Astrocyte (in vitro differentiated cells and primary cell): ENCODE measurements at regions not wholly inside any gene's neighbourhood (a gene's known extent, or its start where the extent isn't known, plus 50 kb on each side); places are given as distances from the start of the nearest gene placed in this dataset.

ENCODE experiments used
- EZH2 ChIP-seq: IDR thresholded peaks from 2 replicates; pipeline ENCODE4 v1.6.1; 2012; ENCODE audit warnings: mild to moderate bottlenecking, low read length, inconsistent platforms; ENCODE audit not compliant: insufficient read depth
- TF ChIP-seq, protein P1 (sequence below): IDR thresholded peaks from 2 replicates; pipeline ENCODE4 v1.5.1; 2011; ENCODE audit warnings: low read depth, mild to moderate bottlenecking, inconsistent platforms, low read length, moderate library complexity; ENCODE audit not compliant: insufficient read depth

DNA sequence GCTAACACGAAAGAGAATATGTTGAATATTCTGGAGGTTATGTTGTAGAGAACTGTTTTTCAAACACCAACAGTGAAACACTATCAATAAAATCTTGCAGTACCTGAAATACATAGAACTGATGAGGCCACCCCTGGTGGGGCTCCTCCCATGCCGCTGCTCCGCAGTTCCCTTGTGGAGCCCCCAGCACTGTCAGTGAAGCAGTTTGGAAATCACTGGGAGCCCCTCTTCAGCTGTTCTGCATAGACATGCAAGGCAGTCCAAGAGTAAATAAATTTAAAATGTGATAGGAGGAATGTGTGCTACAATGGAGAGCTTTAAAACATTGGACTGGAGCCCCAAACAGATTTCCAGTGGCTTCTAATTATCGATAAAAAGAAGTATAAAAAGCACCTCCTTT, 189.4 kb downstream of the FNDC1 start:
- TF ChIP-seq, protein P1, sequence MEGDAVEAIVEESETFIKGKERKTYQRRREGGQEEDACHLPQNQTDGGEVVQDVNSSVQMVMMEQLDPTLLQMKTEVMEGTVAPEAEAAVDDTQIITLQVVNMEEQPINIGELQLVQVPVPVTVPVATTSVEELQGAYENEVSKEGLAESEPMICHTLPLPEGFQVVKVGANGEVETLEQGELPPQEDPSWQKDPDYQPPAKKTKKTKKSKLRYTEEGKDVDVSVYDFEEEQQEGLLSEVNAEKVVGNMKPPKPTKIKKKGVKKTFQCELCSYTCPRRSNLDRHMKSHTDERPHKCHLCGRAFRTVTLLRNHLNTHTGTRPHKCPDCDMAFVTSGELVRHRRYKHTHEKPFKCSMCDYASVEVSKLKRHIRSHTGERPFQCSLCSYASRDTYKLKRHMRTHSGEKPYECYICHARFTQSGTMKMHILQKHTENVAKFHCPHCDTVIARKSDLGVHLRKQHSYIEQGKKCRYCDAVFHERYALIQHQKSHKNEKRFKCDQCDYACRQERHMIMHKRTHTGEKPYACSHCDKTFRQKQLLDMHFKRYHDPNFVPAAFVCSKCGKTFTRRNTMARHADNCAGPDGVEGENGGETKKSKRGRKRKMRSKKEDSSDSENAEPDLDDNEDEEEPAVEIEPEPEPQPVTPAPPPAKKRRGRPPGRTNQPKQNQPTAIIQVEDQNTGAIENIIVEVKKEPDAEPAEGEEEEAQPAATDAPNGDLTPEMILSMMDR = no peak
- no peak for TF ChIP-seq EZH2
